ENCODE measurements at regions not wholly inside any gene's neighbourhood (a gene's known extent, or its start where the extent isn't known, plus 50 kb on each side); places are given as distances from the start of the nearest gene placed in this dataset.
A peak's percentile ranks its signal among the peaks of the same experiment; 100 is the strongest.

DNA sequence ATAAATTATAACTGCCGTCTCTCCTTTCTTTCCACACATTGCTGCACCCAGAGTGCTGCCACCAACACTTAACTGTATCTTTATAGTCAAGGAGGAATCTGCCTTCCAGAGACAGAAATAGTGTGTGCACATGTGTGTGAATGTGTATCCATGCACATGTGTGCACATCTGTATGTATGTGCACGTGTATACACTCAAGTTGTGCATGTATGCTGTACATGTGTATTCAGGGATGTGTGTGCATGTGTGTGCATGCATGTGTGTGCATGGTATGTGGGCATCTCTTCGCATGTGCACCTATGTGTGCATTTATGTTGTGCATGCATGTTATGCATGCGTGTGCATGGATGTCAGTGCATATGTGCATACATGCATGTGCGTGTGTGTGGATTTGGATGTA, 253.3 kb downstream of the KLF6 start:
- Histone ChIP-seq H2BK5ac (ENCODE audit: low read depth, low read length, poor library complexity, severe bottlenecking) (no peak overlapping the region), H3K4me2 (ENCODE audit: low read depth, low read length) (no peak overlapping the region), H3K18ac (ENCODE audit: low read depth, low read length) (no peak overlapping the region), H3K27me3 (ENCODE audit: control insufficient read depth, insufficient read depth, low read length) (no peaks in the 10 kb centered on the region), H4K8ac (ENCODE audit: low read depth in 2 of 2, low read length in 2 of 2) (no peak overlapping the region), H2AK5ac (ENCODE audit: low read depth, low read length) (no peak overlapping the region), H3K36me3 (ENCODE audit: control insufficient read depth, insufficient read depth, low read length) (no peaks in the 10 kb centered on the region), H4K5ac (ENCODE audit: low read depth, low read length) (no peak overlapping the region), H3K27ac (ENCODE audit: insufficient read depth, low read length) (no peak overlapping the region), H3K14ac (replicated peaks; ENCODE audit: low read depth, low read length) (peak overlapping the region; percentile 50; the same call in 1 of the 2 replicates), H3K4ac (ENCODE audit: low read depth, low read length) (no peak overlapping the region), H3K9me3 (ENCODE audit: control insufficient read depth, insufficient read depth, low read length) (no peaks in the 10 kb centered on the region), H3K4me3 (ENCODE audit: insufficient read depth, low read depth, low read length) (no peak overlapping the region), H3K4me1 (ENCODE audit: control insufficient read depth, insufficient read depth, low read length) (peaks cover 9% of the 10 kb centered on the region), H3K79me1 (ENCODE audit: low read depth in 1 of 2, low read length in 2 of 2) (no peaks in the 10 kb centered on the region), H2AFZ (replicated peaks; ENCODE audit: low read length, poor library complexity) (no peak overlapping the region), H3K9me1 (ENCODE audit: insufficient read depth, low read length) (peaks cover 3% of the 10 kb centered on the region), H3K9ac (ENCODE audit: low read depth, low read length) (no peak overlapping the region), H4K20me1 (ENCODE audit: insufficient read depth, low read length) (no peaks in the 10 kb centered on the region), H2BK15ac (ENCODE audit: low read depth, low read length) (no peak overlapping the region), H2BK20ac (ENCODE audit: low read depth, low read length) (no peak overlapping the region), H2AK9ac (replicated peaks; ENCODE audit: low read depth, low read length, poor library complexity) (no peak overlapping the region), H3K56ac (ENCODE audit: extremely low read depth, insufficient read depth, low read length) (no peak overlapping the region), H3K23ac (ENCODE audit: low read depth, low read length) (no peak overlapping the region), H2BK120ac (ENCODE audit: low read depth, low read length) (no peak overlapping the region), H4K91ac (ENCODE audit: insufficient read depth, low read depth, low read length) (no peak overlapping the region)
- TF ChIP-seq CEBPB (IDR thresholded peaks at IDR 0.05; ENCODE audit: low read depth, low read length) (no peak), BHLHE40 (IDR thresholded peaks at IDR 0.05; ENCODE audit: low read depth, low read length) (no peak)
- no TSS peak for BruUV-seq (replicated peaks)
- no peak for ATAC-seq (ENCODE audit: low read depth)
- DNase-seq, result no peak
- POLR2A ChIA-PET (ENCODE audit: unreplicated experiment), result no interaction called here
- intact Hi-C loops (cut with micrococcal nuclease), result no loop called here
- CTCF ChIA-PET, result no interaction called here
- dilution Hi-C loops (cut with HindIII; ENCODE audit: low sequenced_read_pairs, unreplicated experiment), result no loop called here
- WGBS, 2 experiments (ENCODE audit: extremely low coverage in 2 of 2, insufficient read length in 1 of 2), result 96% methylated on average over 2 of the region's 5 CpGs; no CpG with 5 or more reads in 1 of the 2 experiments
- in situ Hi-C loops (cut with MboI; ENCODE audit: low sequenced_read_pairs), result no loop called here
